CD4-positive, alpha-beta T cell treated with Interleukin-10 for 1 hour (primary cell): ENCODE measurements at regions not wholly inside any gene's neighbourhood (a gene's known extent, or its start where the extent isn't known, plus 50 kb on each side); places are given as distances from the start of the nearest gene placed in this dataset.

Experiments
- DNase-seq: peaks from one replicate; pipeline ENCODE4 v3.0.0-alpha.2; 2020

GRCh38 chr1:189496768-189497167, 980.9 kb downstream of the BRINP3 start:
- DNase-seq, result no peak

GRCh38 chr1:189499736-189500135, 977.9 kb downstream of the BRINP3 start:
- no peak for DNase-seq

DNA sequence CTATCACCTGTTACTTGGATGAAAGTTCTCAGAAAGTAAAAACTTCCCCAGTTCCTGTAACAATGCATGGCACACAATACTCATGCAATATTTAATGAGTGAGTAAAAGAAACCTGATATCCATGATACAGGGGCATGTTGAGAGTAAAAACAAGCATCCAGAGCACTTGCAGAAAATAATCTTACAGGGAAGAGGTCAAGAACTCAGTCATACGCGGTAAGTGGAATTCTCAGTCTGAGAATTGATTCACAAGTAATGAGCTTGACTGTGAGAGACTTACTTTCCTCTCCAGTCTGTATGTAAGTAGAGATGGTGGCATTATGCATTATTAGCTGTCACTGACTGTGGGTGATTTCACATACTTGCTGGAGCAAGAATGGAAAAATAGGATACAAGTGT, 976.9 kb downstream of the BRINP3 start:
- DNase-seq, result no peak

DNA sequence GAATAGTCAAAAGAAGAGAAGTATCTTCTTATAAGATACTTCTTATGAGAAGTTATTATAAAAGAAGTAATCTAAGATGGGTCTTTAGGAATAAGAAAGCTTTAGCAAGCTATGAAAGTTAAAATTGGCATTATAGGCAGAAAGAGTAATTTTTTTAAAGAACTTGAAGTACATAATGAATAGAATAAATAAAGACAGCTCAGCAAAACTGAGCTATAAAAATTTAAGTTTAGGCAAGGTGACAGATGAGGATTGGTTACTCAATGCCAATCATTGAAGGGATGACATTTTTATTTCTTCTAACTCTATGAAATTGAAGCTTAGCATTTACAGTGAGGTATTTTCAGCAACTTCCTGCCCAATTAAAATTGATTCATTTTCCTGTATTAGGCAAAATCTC, 966.8 kb downstream of the BRINP3 start:
- DNase-seq, result no peak

DNA sequence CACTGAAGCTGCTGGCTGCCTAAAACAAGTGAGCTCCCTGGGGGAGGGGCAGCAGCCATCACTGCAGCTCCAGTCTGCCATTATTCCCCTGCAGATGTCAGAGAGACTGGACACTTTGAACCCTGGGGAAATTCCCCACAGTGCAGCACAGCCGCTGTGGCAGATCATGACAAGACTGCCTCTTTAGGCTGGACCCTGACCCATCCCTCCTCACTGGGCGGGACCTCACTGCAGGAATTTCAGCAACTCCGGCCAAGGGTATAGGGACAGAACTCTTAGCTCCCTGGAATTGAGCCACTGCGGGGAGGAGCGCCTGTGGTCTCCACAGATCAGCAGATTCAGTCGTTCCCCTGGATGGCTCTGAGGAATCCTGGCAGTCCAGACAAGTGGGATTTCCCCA, 964.6 kb downstream of the BRINP3 start:
- DNase-seq, result no peak

DNA sequence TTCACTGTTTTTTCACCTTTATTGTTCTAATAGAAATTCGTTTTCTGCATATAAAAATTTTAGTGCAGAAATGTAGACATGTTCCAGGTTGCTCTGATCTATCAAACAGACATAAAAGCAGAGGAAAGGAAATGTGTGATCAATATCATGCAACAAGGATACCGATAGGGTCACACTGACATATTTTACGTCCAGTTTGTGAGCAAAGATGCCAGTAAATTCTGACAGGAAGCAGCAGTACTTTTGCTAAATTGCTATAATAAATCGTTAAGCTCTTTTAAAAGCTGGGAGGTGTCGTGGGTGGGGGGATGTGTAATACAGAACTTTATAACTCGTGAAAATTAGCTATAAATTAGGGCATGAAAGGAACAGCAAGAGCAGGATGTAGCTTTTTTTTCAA, 955.2 kb downstream of the BRINP3 start:
- no peak for DNase-seq

DNA sequence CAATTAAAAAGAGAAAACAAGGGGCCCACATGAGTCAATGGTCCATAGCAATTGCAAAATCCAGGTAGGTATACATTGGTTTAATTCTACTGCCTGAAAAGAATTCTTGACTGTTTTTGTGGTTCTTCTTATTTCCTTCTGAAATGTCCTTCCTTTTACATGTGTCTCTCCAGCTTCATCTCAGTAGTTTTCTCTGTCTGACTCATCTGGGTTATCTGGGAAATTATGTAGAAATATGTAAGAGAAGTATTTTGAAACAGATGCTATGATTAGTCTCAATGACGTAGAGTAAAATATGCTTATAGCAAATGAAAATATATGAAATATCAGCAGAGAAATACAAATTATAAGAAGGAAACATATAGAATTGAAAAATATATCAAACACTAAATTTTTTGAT, 953.2 kb downstream of the BRINP3 start:
- DNase-seq, result no peak

DNA sequence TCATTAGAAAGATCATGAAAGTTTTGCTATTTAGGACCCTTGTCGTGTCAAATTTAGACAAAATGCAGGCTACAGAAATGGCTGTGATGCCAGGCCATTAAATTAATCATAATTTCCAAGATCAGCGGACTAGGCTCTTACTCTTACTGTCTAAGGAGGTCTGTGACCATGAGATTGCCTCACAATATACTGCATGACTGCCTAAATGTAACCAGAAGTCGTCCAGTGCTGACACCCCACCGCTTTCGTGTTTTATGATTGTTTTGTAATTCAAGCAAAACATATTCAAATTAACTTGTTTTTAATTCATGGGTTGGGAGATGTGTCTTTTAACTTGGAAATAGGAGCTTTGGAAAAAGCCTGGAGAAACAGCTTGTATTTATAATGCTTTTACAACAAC, 947.5 kb downstream of the BRINP3 start:
- no peak for DNase-seq

GRCh38 chr1:189538271-189538670, 939.4 kb downstream of the BRINP3 start:
- no peak for DNase-seq

DNA sequence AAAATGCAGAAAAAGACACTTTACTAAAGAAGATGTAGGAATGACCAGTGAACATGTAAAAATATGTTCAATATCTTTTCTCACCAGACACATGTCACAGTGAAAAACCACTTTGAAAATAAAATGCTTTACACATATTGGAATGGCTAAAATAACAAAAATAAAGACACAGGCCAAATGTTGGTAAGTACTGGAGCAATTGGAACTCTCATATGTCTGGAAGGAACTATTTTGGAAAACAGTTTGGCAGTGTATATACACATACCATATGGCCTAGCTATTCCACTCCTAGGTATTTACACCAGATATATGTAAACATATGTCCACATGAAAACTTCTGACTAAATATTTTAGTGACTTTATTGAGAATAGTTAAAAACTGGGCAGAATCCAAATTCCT, 927.2 kb downstream of the BRINP3 start:
- DNase-seq, result no peak

DNA sequence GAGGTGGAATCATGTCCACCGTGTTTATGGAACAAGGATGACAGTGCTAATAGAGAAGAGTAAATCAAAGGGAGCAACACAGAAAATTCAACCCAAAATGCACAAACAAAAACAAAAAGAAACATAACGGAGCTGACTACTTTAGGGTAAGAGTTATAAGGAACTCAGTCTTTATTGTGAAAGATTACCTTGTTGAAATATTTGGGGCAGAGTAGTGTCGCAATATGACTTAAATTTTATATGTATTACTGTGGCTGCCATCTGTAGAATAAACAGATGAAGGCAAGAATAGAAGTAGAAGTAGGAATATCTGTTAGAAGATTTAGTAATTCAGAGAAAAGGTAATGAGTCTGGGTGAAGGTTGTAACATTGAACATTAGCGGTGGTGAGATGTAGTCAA, 913.9 kb downstream of the BRINP3 start:
- no peak for DNase-seq

GRCh38 chr1:189567890-189568289, 909.8 kb downstream of the BRINP3 start:
- DNase-seq, result no peak

DNA sequence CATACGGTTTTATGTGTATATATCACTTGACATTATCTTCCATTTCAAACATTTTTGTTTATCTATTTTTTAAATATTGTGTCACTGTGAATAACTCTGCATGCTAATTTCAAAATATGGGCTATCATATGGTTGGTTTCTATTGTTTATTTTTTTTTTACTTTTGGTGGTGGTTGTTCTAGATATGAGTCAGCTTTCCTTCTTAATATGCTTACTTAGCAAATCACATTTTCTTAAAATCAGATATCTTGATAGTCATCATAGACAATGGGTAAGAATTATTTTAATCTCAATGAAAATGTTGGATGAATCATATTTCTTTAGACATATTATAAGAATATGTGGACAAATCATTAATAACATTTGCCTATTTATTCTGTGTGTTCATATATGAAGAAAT, 881.5 kb downstream of the BRINP3 start:
- no peak for DNase-seq

GRCh38 chr1:189597083-189597482, 880.6 kb downstream of the BRINP3 start:
- no peak for DNase-seq

GRCh38 chr1:189605226-189605625, 872.4 kb downstream of the BRINP3 start:
- no peak for DNase-seq

GRCh38 chr1:189606047-189606446, 871.6 kb downstream of the BRINP3 start:
- DNase-seq, result no peak

- no peak for DNase-seq
Observed at GRCh38 chr1:189606795-189607476, 870.7 kb downstream of the BRINP3 start.

DNA sequence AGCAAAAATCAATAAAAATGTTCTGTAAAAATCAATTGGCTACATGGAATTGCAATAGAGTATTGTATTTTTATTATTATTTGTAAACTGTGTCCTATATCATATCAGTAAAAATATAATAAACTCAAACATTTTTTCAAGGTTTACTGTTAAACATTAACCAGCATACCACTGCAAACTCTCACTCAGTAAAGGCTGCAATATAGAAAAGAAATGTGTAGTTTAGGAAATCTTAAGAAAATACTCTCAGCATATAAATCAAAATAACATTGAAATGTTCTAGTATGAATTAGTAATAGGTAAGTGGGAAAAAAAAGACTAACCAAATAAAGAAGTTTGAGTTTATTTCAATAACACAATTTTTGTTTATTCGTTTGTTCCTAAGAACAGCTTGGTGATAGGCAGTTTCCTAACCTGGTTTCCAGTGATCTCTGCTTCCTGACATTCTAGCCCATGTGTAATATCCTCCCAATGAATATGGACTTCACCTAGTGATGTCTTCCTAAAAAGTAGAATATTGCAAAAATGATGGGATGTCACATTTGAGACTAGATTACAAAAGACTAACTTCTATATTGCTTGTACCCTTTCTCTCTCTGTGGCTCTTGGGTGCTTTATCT, 870.1 kb downstream of the BRINP3 start:
- DNase-seq, result no peak

- no peak for DNase-seq
Observed at GRCh38 chr1:189609167-189609566, 868.5 kb downstream of the BRINP3 start.

DNA sequence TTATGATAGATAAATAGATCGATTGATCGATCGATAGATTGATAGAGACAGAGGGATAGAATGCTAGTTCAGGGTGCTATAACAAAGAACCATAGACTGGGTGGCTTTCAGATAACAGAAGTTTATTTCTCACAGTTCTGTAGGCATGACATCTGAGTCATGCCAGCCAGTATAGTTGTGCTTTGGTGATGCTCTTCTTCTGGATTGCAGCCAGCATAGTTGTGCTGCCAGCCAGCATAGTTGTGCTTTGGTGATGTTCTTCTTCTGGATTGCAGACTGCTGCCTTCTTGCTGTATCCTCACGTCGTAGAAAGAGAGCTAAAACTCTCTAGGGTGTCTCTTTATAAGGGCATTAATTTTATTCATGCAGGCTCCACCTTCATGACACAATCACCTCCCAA, 860.8 kb downstream of the BRINP3 start:
- no peak for DNase-seq

GRCh38 chr1:189619682-189620332, 857.9 kb downstream of the BRINP3 start:
- no peak for DNase-seq

DNA sequence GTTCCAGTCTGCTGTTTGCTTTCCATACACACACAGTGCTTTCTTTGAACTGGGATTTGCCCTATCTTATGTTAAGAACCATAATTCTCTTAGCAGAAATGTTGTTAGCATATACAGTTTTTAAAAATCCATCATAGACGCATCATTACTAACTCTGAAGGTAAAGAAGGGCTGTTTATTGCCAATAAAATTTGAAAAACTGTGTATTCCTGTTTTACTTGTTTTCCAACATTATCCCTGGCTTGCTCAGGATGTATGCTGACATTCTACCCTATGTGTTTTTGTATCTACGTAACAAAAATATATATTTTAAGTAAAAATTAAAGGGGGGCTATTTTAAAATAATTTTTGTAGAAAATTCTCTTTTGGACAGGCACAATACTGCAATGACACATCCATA, 857.2 kb downstream of the BRINP3 start:
- no peak for DNase-seq

GRCh38 chr1:189623336-189623735, 854.3 kb downstream of the BRINP3 start:
- no peak for DNase-seq

DNA sequence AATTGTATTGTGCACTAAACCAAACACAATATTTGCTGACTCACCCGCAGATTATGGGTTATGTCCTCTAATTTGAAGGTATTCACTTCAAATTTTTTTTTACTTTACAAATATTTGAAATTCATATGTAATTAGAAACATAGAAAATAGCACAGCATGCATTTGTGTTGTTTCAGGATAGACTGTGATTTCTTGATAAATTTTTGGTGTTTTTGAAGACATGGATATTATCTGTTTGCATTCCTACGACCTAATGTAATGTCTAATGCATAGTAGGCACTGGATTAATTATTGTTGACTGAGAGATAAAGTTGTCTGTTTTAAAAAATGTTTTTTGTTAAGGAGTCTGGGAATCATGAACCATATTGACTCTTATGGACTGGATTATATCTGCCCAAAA, 850.2 kb downstream of the BRINP3 start:
- DNase-seq, result no peak

- DNase-seq, result no peak
Observed at GRCh38 chr1:189628857-189629256, 848.8 kb downstream of the BRINP3 start.
